ENCODE measurements at regions not wholly inside any gene's neighbourhood (a gene's known extent, or its start where the extent isn't known, plus 50 kb on each side); places are given as distances from the start of the nearest gene placed in this dataset.
"Not testable (repeated sequence)": the region's sequence is repeated elsewhere in the genome, so short reads cannot be mapped to it uniquely, and the experiment has no call there.

GRCh38 chr10:90096196-90096595, 394.8 kb downstream of the KIF20B start:
- TF ChIP-seq POLR2AphosphoS5 (IDR thresholded peaks at IDR 0.05; ENCODE audit: insufficient read depth in 1 of 2, low read depth in 1 of 2), result no peak
- TF ChIP-seq CTCF (IDR thresholded peaks at IDR 0.05), result no peak
- no peak for TF ChIP-seq POLR2A (IDR thresholded peaks at IDR 0.05)
- no peak for DNase-seq (ENCODE audit: extremely low spot score in 2 of 2)
- Histone ChIP-seq H3K4me1 (no peaks in the 10 kb centered on the region), H3K27me3 (no peaks in the 10 kb centered on the region), H3K9me3 (no peaks in the 10 kb centered on the region), H3K36me3 (no peaks in the 10 kb centered on the region), H3K4me3 (no peak overlapping the region), H3K27ac (no peak overlapping the region)
- intact Hi-C loops (cut with DNase I), result no loop called here

- H3K4me1 ChIP-seq; H3K4me3 ChIP-seq; H3K9me3 ChIP-seq; intact Hi-C loops (cut with DNase I); H3K27me3 ChIP-seq; H3K36me3 ChIP-seq; DNase-seq (ENCODE audit: extremely low spot score in 2 of 2); H3K27ac ChIP-seq: not testable (repeated sequence)
These were observed 406.2 kb downstream of the KIF20B start for GRCh38 chr10:90107581-90107980.

- H3K36me3 ChIP-seq, result no peaks in the 10 kb centered on the region
- no peaks in the 10 kb centered on the region for H3K9me3 ChIP-seq
- H3K27ac ChIP-seq, result no peak overlapping the region
- no peaks in the 10 kb centered on the region for H3K27me3 ChIP-seq
- H3K4me3 ChIP-seq, result no peak overlapping the region
- TF ChIP-seq CTCF (IDR thresholded peaks at IDR 0.05), result no peak
- TF ChIP-seq POLR2A (IDR thresholded peaks at IDR 0.05), result no peak
- no peak for TF ChIP-seq POLR2AphosphoS5 (IDR thresholded peaks at IDR 0.05; ENCODE audit: insufficient read depth in 1 of 2, low read depth in 1 of 2)
- H3K4me1 ChIP-seq, result no peaks in the 10 kb centered on the region
- intact Hi-C loops (cut with DNase I), result no loop called here
- no peak for DNase-seq (ENCODE audit: extremely low spot score in 2 of 2)
These were observed 410.3 kb downstream of the KIF20B start for GRCh38 chr10:90111671-90112070.

- no peak for TF ChIP-seq POLR2AphosphoS5 (IDR thresholded peaks at IDR 0.05; ENCODE audit: insufficient read depth in 1 of 2, low read depth in 1 of 2)
- TF ChIP-seq CTCF (IDR thresholded peaks at IDR 0.05), result no peak
- TF ChIP-seq POLR2A (IDR thresholded peaks at IDR 0.05), result no peak
- intact Hi-C loops (cut with DNase I), result no loop called here
- Histone ChIP-seq H3K9me3 (no peaks in the 10 kb centered on the region), H3K36me3 (no peaks in the 10 kb centered on the region), H3K27ac (no peak overlapping the region), H3K4me3 (no peak overlapping the region), H3K4me1 (no peaks in the 10 kb centered on the region), H3K27me3 (no peaks in the 10 kb centered on the region)
- DNase-seq (ENCODE audit: extremely low spot score in 2 of 2), result no peak
These were observed 411.3 kb downstream of the KIF20B start for GRCh38 chr10:90112681-90113080.

- DNase-seq (ENCODE audit: extremely low spot score in 2 of 2); H3K9me3 ChIP-seq; H3K36me3 ChIP-seq; intact Hi-C loops (cut with DNase I); H3K27me3 ChIP-seq; H3K4me1 ChIP-seq; H3K27ac ChIP-seq; H3K4me3 ChIP-seq: not testable (repeated sequence)
These were observed 417.2 kb downstream of the KIF20B start for GRCh38 chr10:90118567-90118966.

GRCh38 chr10:90119631-90120280, 418.4 kb downstream of the KIF20B start:
- H3K9me3 ChIP-seq, H3K27me3 ChIP-seq: not testable (repeated sequence)

More at GRCh38 chr10:90119631-90120280, 418.4 kb downstream of the KIF20B start:
- H3K4me3 ChIP-seq; H3K27ac ChIP-seq; intact Hi-C loops (cut with DNase I); H3K36me3 ChIP-seq; DNase-seq (ENCODE audit: extremely low spot score in 2 of 2); H3K4me1 ChIP-seq: not testable (repeated sequence)

All from vagina (tissue), 2 donors.